ENCODE measurements at regions not wholly inside any gene's neighbourhood (a gene's known extent, or its start where the extent isn't known, plus 50 kb on each side); places are given as distances from the start of the nearest gene placed in this dataset.

- Histone ChIP-seq H3K9me3 (peaks cover 0 to 10% (median 3%) of the 10 kb centered on the region in 11 donors), H3K4me3 (no peak overlapping the region), H3K36me3 (no peaks in the 10 kb centered on the region), H3K4me1 (no peaks in the 10 kb centered on the region), H3K27ac (no peak overlapping the region), H3K27me3 (no peaks in the 10 kb centered on the region)
- 62 to 66% methylated on average over 4 of the region's 4 CpGs for WGBS, 2 donors
- intact Hi-C loops (cut with DNase I) = no loop called here
- DNase-seq = no peak
- no peak for ATAC-seq
- no peak for TF ChIP-seq CTCF (IDR thresholded peaks at IDR 0.05)
Observed at GRCh38 chr18:67432806-67433205, 83.7 kb downstream of the DSEL start.

DNA sequence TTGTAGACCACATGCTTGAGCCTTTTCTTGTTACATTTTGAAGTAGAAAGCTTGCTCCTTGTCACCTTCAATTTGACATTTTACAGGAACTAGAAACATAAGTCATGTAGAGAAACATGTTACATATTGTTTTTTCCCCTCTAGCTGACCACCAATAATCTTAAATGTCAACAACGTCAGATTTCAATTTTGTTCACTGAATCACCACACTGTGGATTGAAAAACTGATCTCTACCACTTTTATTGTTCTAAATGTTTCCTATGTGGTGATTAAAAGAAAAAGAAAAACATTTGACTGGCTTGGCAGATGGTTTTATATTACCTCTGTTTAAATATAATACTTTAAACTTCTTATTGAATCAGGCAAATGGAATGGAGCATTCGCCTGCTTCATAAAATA lies 87.7 kb downstream of the DSEL start:
- intact Hi-C loops (cut with DNase I) = no loop called here
- no peak for DNase-seq
- WGBS, 2 donors = 81 to 85% methylated on average over 2 of the region's 2 CpGs
- H3K36me3 ChIP-seq = no peaks in the 10 kb centered on the region
- no peak for ATAC-seq
- H3K4me1 ChIP-seq = no peaks in the 10 kb centered on the region
- no peaks in the 10 kb centered on the region for H3K27me3 ChIP-seq
- H3K4me3 ChIP-seq = no peak overlapping the region
- TF ChIP-seq CTCF (IDR thresholded peaks at IDR 0.05) = no peak
- H3K9me3 ChIP-seq = peaks cover 0 to 9% (median 0%) of the 10 kb centered on the region in 11 donors
- H3K27ac ChIP-seq = no peak overlapping the region

DNA sequence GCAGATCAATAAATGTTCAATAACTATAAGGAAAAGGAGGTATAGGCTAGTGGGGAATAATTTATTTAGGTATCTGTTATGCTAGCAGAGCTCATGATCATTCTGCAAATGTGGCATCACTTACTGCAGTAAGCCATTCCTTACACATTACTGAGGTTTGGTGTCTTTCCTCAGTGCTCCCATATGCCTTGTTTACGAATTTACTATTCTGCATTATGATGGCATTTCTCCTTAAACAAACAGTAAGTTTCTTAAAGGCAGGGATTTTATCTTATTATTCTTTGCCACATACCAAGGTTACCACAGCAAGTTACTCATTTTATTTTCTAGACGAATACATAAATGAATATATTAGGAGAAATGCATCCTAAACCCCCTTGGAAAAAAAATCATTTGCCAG lies 88.4 kb downstream of the DSEL start:
- intact Hi-C loops (cut with DNase I) = no loop called here
- no peak for ATAC-seq
- peaks cover 0 to 9% (median 0%) of the 10 kb centered on the region in 11 donors for H3K9me3 ChIP-seq
- H3K4me3 ChIP-seq = no peak overlapping the region
- H3K27ac ChIP-seq = no peak overlapping the region
- no peaks in the 10 kb centered on the region for H3K27me3 ChIP-seq
- WGBS, 2 donors = 73 to 75% methylated on average over 2 of the region's 2 CpGs
- no peak for TF ChIP-seq CTCF (IDR thresholded peaks at IDR 0.05)
- no peaks in the 10 kb centered on the region for H3K4me1 ChIP-seq
- H3K36me3 ChIP-seq = no peaks in the 10 kb centered on the region
- DNase-seq = no peak

DNA sequence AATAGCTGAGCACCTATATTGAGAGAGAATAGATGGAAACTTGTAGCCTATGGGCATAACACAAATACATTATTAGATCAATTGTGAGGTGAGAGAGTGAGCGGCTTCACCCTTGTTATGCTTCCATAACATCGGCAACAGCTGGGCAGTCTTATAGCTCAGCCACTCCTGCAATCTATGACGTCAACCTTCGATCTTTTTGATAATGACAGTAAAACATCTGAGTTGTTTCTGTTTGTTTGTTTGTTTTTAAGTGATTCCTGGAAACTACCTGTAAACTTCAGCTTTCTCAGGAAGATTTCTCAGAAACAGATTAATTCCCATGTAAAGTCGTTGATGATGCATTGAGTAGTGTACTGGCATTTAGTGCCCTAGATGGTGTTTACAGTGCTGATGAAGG lies 90.0 kb downstream of the DSEL start:
- no peak for ATAC-seq
- Histone ChIP-seq H3K27me3 (no peaks in the 10 kb centered on the region), H3K9me3 (peaks cover 0 to 9% (median 0%) of the 10 kb centered on the region in 11 donors), H3K27ac (no peak overlapping the region), H3K4me1 (no peaks in the 10 kb centered on the region), H3K36me3 (no peaks in the 10 kb centered on the region), H3K4me3 (no peak overlapping the region)
- TF ChIP-seq CTCF (IDR thresholded peaks at IDR 0.05) = no peak
- DNase-seq = no peak
- WGBS, 2 donors = 81 to 87% methylated on average over 5 of the region's 5 CpGs
- intact Hi-C loops (cut with DNase I) = no loop called here

DNA sequence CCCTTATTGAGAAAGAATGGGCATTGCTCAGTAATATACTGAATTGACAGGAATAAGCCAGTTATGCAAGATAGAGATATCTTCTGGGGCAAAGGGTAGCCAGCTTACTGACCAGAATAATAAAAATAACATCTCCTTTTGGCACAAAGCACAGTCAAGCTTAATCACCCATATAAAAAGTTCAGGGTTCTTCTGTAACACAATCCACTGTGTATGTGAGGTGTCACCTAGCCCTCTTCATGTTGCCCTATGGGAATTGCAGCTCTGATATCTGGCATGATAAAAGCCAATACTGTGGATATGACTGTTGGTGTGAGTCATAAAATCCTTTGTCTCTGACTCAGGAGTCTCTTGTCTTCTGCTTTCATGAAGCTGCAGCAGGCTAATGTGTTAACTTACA lies 90.8 kb downstream of the DSEL start:
- Histone ChIP-seq H3K27me3 (no peaks in the 10 kb centered on the region), H3K4me3 (no peak overlapping the region), H3K4me1 (no peaks in the 10 kb centered on the region), H3K9me3 (peaks cover 0 to 9% (median 0%) of the 10 kb centered on the region in 11 donors), H3K27ac (no peak overlapping the region), H3K36me3 (no peaks in the 10 kb centered on the region)
- no peak for ATAC-seq
- intact Hi-C loops (cut with DNase I) = no loop called here
- TF ChIP-seq CTCF (IDR thresholded peaks at IDR 0.05) = no peak
- no peak for DNase-seq

Measured in heart right ventricle (tissue), 16 donors.